Activated CD8-positive, alpha-beta memory T cell treated with anti-CD3 and anti-CD28 coated beads, Interleukin-2, amount 10 ng/mL, durations not matched to agents 7 days and 5 days (primary cell): ENCODE measurements at regions not wholly inside any gene's neighbourhood (a gene's known extent, or its start where the extent isn't known, plus 50 kb on each side); places are given as distances from the start of the nearest gene placed in this dataset.

Source experiments
- ATAC-seq: fragments of 150-1000 bp; cut with Tn5 transposase; one replicate; pipeline ENCODE4 v1.10.0; 2021; ENCODE audit warnings: moderate library complexity
- CTCF ChIA-PET: fragments of 350-600 bp; sonication (Branson Sonifier 250); formaldehyde crosslinking; loops from one replicate; lab custom pipeline; 2021; ENCODE audit warnings: antibody characterized with exemption; lab: Charles Lee
- DNase-seq: peaks from one replicate; pipeline ENCODE4 v3.0.0-alpha.2; 2020
- H3K27ac Mint-ChIP-seq: one replicate; pipeline ENCODE4 v1.8.0; 2021; ENCODE audit warnings: mild to moderate bottlenecking, mixed read lengths
- H3K27me3 Mint-ChIP-seq: one replicate; pipeline ENCODE4 v1.8.0; 2021; ENCODE audit warnings: mixed read lengths
- H3K36me3 Mint-ChIP-seq: one replicate; pipeline ENCODE4 v1.8.0; 2021; ENCODE audit warnings: mild to moderate bottlenecking, mixed read lengths
- H3K4me1 Mint-ChIP-seq: one replicate; pipeline ENCODE4 v1.8.0; 2021; ENCODE audit warnings: mixed read lengths
- H3K4me3 Mint-ChIP-seq: one replicate; pipeline ENCODE4 v1.8.0; 2021; ENCODE audit warnings: mild to moderate bottlenecking, moderate library complexity, mixed read lengths
- H3K9me3 Mint-ChIP-seq: one replicate; pipeline ENCODE4 v1.8.0; 2022; ENCODE audit warnings: low read depth, mixed read lengths

- no peak overlapping the region for H3K27ac Mint-ChIP-seq
- H3K36me3 Mint-ChIP-seq, result no peaks in the 10 kb centered on the region
- CTCF ChIA-PET, result no interaction called here
- no peak for DNase-seq
- no peaks in the 10 kb centered on the region for H3K27me3 Mint-ChIP-seq
- H3K4me3 Mint-ChIP-seq, result no peak overlapping the region
- no peak for ATAC-seq
- no peaks in the 10 kb centered on the region for H3K9me3 Mint-ChIP-seq
- no peaks in the 10 kb centered on the region for H3K4me1 Mint-ChIP-seq
These were observed 176.7 kb upstream of the PRDM9 start for GRCh38 chr5:23330726-23331125.

DNA sequence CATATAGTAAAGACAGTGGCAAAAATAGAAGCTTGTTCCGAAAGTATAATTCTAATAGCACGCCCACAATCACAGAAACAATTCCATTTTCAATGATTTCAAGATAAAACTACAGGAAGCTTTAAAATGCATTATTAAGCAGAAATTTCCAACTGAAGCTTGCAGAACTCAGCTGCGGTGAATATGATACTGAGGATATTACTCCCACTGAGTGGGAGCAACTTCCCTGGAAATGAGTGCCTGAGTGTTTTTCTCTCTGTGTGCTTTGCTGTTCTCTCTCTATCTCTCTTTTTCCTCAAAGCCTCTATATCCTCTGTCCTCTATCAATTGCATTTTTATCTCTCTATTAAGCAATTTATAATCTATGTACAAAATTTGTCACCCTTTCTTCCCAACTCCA, 187.5 kb upstream of the PRDM9 start:
- ATAC-seq (no peak), DNase-seq (no peak)
- Mint-ChIP-seq H3K9me3 (peaks cover 25% of the 10 kb centered on the region), H3K4me3 (no peak overlapping the region), H3K27me3 (no peaks in the 10 kb centered on the region), H3K36me3 (no peaks in the 10 kb centered on the region), H3K4me1 (no peaks in the 10 kb centered on the region), H3K27ac (no peak overlapping the region)
- CTCF ChIA-PET, result no interaction called here

DNA sequence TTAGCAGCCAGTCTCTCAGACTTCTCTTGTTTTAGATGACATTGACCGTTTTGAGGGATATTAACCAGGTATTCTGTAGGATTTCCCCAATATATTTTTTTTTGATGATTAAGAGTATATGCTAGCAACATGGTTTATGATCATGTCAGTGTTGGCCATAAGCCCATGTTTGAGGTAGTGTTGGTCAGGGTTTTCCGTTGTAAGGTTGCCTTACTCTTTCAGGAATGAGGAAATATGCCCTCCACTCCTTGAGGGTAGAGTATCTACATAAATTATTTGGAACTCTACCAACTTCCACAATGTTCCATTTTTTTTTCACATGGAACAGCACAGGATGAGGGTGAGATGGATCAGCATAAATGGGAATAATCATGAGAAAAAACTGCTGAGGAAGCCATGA, 188.4 kb upstream of the PRDM9 start:
- Mint-ChIP-seq H3K9me3 (peaks cover 24% of the 10 kb centered on the region), H3K27ac (no peak overlapping the region), H3K4me1 (no peaks in the 10 kb centered on the region), H3K36me3 (no peaks in the 10 kb centered on the region), H3K27me3 (no peaks in the 10 kb centered on the region), H3K4me3 (no peak overlapping the region)
- CTCF ChIA-PET, result no interaction called here
- ATAC-seq, result no peak
- no peak for DNase-seq

GRCh38 chr5:23318166-23318565, 189.2 kb upstream of the PRDM9 start:
- ATAC-seq (no peak), DNase-seq (no peak)
- no peaks in the 10 kb centered on the region for H3K4me1 Mint-ChIP-seq
- H3K27ac Mint-ChIP-seq, result no peak overlapping the region
- H3K36me3 Mint-ChIP-seq, result no peaks in the 10 kb centered on the region
- H3K27me3 Mint-ChIP-seq, result no peaks in the 10 kb centered on the region
- H3K9me3 Mint-ChIP-seq, result peaks cover 18% of the 10 kb centered on the region
- CTCF ChIA-PET, result no interaction called here
- no peak overlapping the region for H3K4me3 Mint-ChIP-seq

- Mint-ChIP-seq H3K27me3 (no peaks in the 10 kb centered on the region), H3K27ac (no peak overlapping the region), H3K4me3 (no peak overlapping the region), H3K4me1 (no peaks in the 10 kb centered on the region), H3K9me3 (peaks cover 15% of the 10 kb centered on the region), H3K36me3 (no peaks in the 10 kb centered on the region)
- DNase-seq (no peak), ATAC-seq (no peak)
- CTCF ChIA-PET, result no interaction called here
These were observed 191.3 kb upstream of the PRDM9 start for GRCh38 chr5:23316060-23316591.

- Mint-ChIP-seq H3K36me3 (no peaks in the 10 kb centered on the region), H3K4me3 (no peak overlapping the region), H3K4me1 (no peaks in the 10 kb centered on the region), H3K27me3 (no peaks in the 10 kb centered on the region), H3K27ac (no peak overlapping the region), H3K9me3 (peaks cover 11% of the 10 kb centered on the region)
- ATAC-seq, result no peak
- no peak for DNase-seq
- CTCF ChIA-PET, result no interaction called here
These were observed 192.6 kb upstream of the PRDM9 start for GRCh38 chr5:23314827-23315226.

DNA sequence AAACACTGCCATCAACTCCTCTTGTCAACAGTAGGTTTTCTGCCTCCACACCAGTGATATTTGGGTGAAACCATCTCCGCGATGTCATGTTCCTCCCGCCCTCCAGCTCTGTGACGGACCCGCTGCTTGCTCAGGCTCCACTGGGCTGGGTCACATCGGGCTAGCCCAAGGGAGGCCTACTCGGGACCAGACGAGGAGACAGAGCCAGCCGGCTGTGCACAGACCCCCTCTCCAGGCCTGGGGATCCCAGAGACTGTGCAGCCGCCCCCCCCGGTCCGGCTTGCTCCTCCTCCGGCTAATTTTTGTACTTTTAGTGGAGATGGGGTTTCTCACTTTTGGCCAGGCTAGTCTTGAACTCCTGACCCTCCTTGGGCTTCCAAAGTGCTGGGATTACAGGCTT, 202.4 kb upstream of the PRDM9 start:
- no peaks in the 10 kb centered on the region for H3K27me3 Mint-ChIP-seq
- no peaks in the 10 kb centered on the region for H3K36me3 Mint-ChIP-seq
- ATAC-seq, result no peak
- no peak overlapping the region for H3K4me3 Mint-ChIP-seq
- no peak overlapping the region for H3K27ac Mint-ChIP-seq
- peaks cover 21% of the 10 kb centered on the region for H3K9me3 Mint-ChIP-seq
- no peaks in the 10 kb centered on the region for H3K4me1 Mint-ChIP-seq
- DNase-seq, result no peak
- CTCF ChIA-PET, result no interaction called here

DNA sequence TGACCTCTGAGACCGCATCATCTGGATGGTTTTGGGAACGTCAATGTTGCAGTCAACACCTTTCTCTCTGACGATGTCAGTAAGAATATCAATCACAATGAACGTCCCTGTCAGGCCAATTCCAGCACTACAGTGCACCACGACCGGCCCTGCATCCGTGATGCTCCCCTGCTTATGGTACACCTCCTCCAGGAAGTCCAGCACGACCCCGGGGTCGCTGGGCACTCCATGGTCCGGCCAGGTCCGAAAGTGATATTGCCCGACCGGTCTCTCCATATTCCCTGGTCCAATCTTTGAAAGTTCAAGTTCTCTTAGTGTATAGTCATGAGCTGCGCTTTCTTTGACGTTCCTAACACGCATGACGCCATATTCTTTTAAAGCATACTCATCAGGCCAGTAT, 203.6 kb upstream of the PRDM9 start:
- no peak overlapping the region for H3K4me3 Mint-ChIP-seq
- no peak overlapping the region for H3K27ac Mint-ChIP-seq
- no peak for ATAC-seq
- no peak for DNase-seq
- no peaks in the 10 kb centered on the region for H3K36me3 Mint-ChIP-seq
- no peaks in the 10 kb centered on the region for H3K27me3 Mint-ChIP-seq
- CTCF ChIA-PET, result no interaction called here
- H3K9me3 Mint-ChIP-seq, result peaks cover 21% of the 10 kb centered on the region
- H3K4me1 Mint-ChIP-seq, result no peaks in the 10 kb centered on the region

DNA sequence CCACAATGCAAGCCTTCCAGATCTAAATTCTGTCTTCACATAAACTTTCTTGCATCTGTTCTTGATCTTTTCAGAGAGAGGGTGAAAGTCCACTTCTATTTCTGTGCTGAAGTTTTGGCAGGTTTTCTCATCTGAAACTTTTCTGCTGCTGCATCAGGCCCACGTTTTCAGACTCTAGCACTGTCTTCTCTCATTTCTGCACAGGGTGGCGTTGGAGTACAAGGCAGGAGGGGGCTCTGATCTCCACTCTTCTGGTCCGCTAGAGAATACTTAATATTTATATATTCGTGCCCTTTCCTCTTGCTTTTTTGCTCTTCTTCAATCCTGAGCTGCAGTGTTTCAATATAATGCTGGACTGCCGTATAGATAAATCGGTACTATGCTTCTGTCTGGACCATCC, 204.0 kb upstream of the PRDM9 start:
- Mint-ChIP-seq H3K27ac (no peak overlapping the region), H3K4me3 (no peak overlapping the region), H3K36me3 (no peaks in the 10 kb centered on the region), H3K9me3 (peaks cover 21% of the 10 kb centered on the region), H3K4me1 (no peaks in the 10 kb centered on the region), H3K27me3 (no peaks in the 10 kb centered on the region)
- CTCF ChIA-PET, result no interaction called here
- ATAC-seq, result no peak
- DNase-seq, result no peak

- Mint-ChIP-seq H3K9me3 (peaks cover 18% of the 10 kb centered on the region), H3K4me3 (no peak overlapping the region)
- CTCF ChIA-PET, result no interaction called here
These were observed 205.0 kb upstream of the PRDM9 start for GRCh38 chr5:23302438-23302837.

GRCh38 chr5:23289162-23289561, 218.2 kb upstream of the PRDM9 start:
- no peak overlapping the region for H3K4me3 Mint-ChIP-seq
- peaks cover 7% of the 10 kb centered on the region for H3K9me3 Mint-ChIP-seq
- ATAC-seq (no peak), DNase-seq (no peak)
- no peaks in the 10 kb centered on the region for H3K27me3 Mint-ChIP-seq
- CTCF ChIA-PET, result no interaction called here
- no peaks in the 10 kb centered on the region for H3K4me1 Mint-ChIP-seq
- H3K27ac Mint-ChIP-seq, result no peak overlapping the region
- no peaks in the 10 kb centered on the region for H3K36me3 Mint-ChIP-seq

More at GRCh38 chr5:23302438-23302837, 205.0 kb upstream of the PRDM9 start:
- Mint-ChIP-seq H3K36me3 (no peaks in the 10 kb centered on the region), H3K4me1 (no peaks in the 10 kb centered on the region), H3K27ac (no peak overlapping the region), H3K27me3 (no peaks in the 10 kb centered on the region)
- ATAC-seq (no peak), DNase-seq (no peak)

GRCh38 chr5:23284656-23285055, 222.8 kb upstream of the PRDM9 start:
- H3K9me3 Mint-ChIP-seq, result peaks cover 6% of the 10 kb centered on the region
- H3K27ac Mint-ChIP-seq, result no peak overlapping the region
- ATAC-seq, result no peak
- CTCF ChIA-PET, result no interaction called here
- no peaks in the 10 kb centered on the region for H3K4me1 Mint-ChIP-seq
- H3K36me3 Mint-ChIP-seq, result no peaks in the 10 kb centered on the region
- no peak for DNase-seq
- H3K4me3 Mint-ChIP-seq, result no peak overlapping the region
- no peaks in the 10 kb centered on the region for H3K27me3 Mint-ChIP-seq

- CTCF ChIA-PET, result no interaction called here
- no peaks in the 10 kb centered on the region for H3K27me3 Mint-ChIP-seq
- no peaks in the 10 kb centered on the region for H3K36me3 Mint-ChIP-seq
- no peak for ATAC-seq
- H3K4me1 Mint-ChIP-seq, result no peaks in the 10 kb centered on the region
- H3K9me3 Mint-ChIP-seq, result peaks cover 17% of the 10 kb centered on the region
- no peak overlapping the region for H3K4me3 Mint-ChIP-seq
- H3K27ac Mint-ChIP-seq, result no peak overlapping the region
- no peak for DNase-seq
These were observed 233.2 kb upstream of the PRDM9 start for GRCh38 chr5:23274171-23274570.

DNA sequence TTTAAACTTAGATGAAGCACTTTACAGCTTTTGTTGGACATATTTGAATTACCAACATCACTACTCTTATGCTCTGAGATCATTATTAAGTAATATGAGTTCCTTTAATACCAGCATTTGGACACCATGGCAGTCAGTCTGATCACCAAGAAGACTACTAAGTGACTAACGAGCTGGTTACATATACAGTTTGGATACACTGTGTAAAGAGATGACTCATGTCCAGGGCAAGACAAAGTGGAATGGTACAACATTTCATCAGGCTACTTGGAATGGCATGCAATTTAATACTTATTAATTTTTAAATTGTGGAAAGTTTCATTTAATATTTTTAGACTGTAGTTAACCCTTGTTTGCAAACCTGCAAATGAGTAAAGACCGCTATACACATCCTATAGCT, 237.4 kb upstream of the PRDM9 start:
- Mint-ChIP-seq H3K4me1 (no peaks in the 10 kb centered on the region), H3K9me3 (peaks cover 10% of the 10 kb centered on the region), H3K27me3 (no peaks in the 10 kb centered on the region), H3K36me3 (no peaks in the 10 kb centered on the region), H3K27ac (no peak overlapping the region), H3K4me3 (no peak overlapping the region)
- CTCF ChIA-PET, result no interaction called here
- DNase-seq (no peak), ATAC-seq (no peak)

- Mint-ChIP-seq H3K27me3 (no peaks in the 10 kb centered on the region), H3K4me1 (no peaks in the 10 kb centered on the region), H3K27ac (no peak overlapping the region), H3K9me3 (peaks cover 4% of the 10 kb centered on the region), H3K36me3 (no peaks in the 10 kb centered on the region), H3K4me3 (no peak overlapping the region)
- CTCF ChIA-PET, result no interaction called here
- no peak for DNase-seq
- ATAC-seq, result no peak
These were observed 239.3 kb upstream of the PRDM9 start for GRCh38 chr5:23268136-23268535.
